Osteoblast (primary cell): ENCODE measurements at regions not wholly inside any gene's neighbourhood (a gene's known extent, or its start where the extent isn't known, plus 50 kb on each side); places are given as distances from the start of the nearest gene placed in this dataset.
A peak's percentile ranks its signal among the peaks of the same experiment; 100 is the strongest.

Experiments
- DNase-seq: peaks from one replicate; pipeline ENCODE4 v3.0.0; 2011; ENCODE audit warnings: low spot score, mixed read lengths; ENCODE audit not compliant: insufficient read length; ENCODE audit errors: missing footprints
- H2AFZ ChIP-seq: 2 replicates; pipeline ENCODE4 v1.6.0; 2011; ENCODE audit warnings: mild to moderate bottlenecking, low read length
- H3K27ac ChIP-seq: 2 replicates; pipeline ENCODE4 v1.5.1; 2011; ENCODE audit warnings: mild to moderate bottlenecking, low read depth, low read length, moderate library complexity
- H3K27me3 ChIP-seq: 2 replicates; pipeline ENCODE4 v1.6.0; 2012; ENCODE audit warnings: mild to moderate bottlenecking, control low read depth, inconsistent platforms, low read length, moderate library complexity; ENCODE audit not compliant: insufficient read depth
- H3K36me3 ChIP-seq: 2 replicates; pipeline ENCODE4 v1.5.1; 2011; ENCODE audit warnings: mild to moderate bottlenecking, low read length, control low read depth, moderate library complexity; ENCODE audit not compliant: insufficient read depth
- H3K4me1 ChIP-seq: 2 replicates; pipeline ENCODE4 v1.5.1; 2011; ENCODE audit warnings: mild to moderate bottlenecking, low read length, control low read depth, moderate library complexity; ENCODE audit not compliant: insufficient read depth
- H3K4me2 ChIP-seq: 2 replicates; pipeline ENCODE4 v1.6.0; 2011; ENCODE audit warnings: mild to moderate bottlenecking, low read length; ENCODE audit not compliant: insufficient read depth
- H3K4me3 ChIP-seq: fragments of 200-600 bp; sonication (generic); 3 replicates; pipeline ENCODE4 v1.5.1; 2012; ENCODE audit warnings: mild to moderate bottlenecking, low read length, inconsistent platforms; ENCODE audit not compliant: insufficient read depth
- H3K79me2 ChIP-seq: 2 replicates; pipeline ENCODE4 v1.6.0; 2012; ENCODE audit warnings: mild to moderate bottlenecking, low read length, control low read depth, inconsistent platforms; ENCODE audit not compliant: insufficient read depth
- H3K9me3 ChIP-seq: 2 replicates; pipeline ENCODE4 v1.5.1; 2011; ENCODE audit warnings: low read depth, low read length, control low read depth
- H4K20me1 ChIP-seq: 2 replicates; pipeline ENCODE4 v1.6.0; 2012; ENCODE audit warnings: mild to moderate bottlenecking, low read length, control low read depth; ENCODE audit not compliant: insufficient read depth
- TF ChIP-seq, protein P1 (sequence below): IDR thresholded peaks from 2 replicates; pipeline ENCODE4 v1.5.1; 2011; ENCODE audit warnings: mild to moderate bottlenecking, low read depth, low read length, moderate library complexity; ENCODE audit errors: extremely low read depth

DNA sequence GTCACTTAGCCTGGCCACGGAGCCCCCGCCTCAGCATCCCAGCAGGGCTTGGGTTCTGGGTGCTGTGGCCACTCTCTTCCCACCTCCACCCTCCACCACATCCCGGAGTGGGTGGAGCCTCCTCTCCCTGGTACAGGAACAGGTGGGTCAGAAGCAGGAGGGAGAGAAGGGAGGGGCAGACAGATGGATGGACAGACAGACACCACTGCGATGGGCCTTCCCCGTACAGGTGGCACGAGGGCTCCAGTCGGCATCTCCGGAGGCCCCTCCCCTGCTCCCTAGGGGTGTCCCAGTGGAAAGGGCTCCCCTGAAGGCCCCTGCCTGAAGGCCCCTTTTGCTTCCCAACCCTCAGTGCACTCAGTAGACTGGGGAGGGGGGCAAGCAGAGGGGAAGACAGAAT, 96.9 kb upstream of the TARDBP start:
- Histone ChIP-seq H3K27ac (no peak overlapping the region), H4K20me1 (no peaks in the 10 kb centered on the region), H3K79me2 (no peaks in the 10 kb centered on the region), H3K4me1 (no peaks in the 10 kb centered on the region), H3K36me3 (no peaks in the 10 kb centered on the region), H3K4me3 (no peak overlapping the region), H2AFZ (no peak overlapping the region), H3K9me3 (no peaks in the 10 kb centered on the region), H3K4me2 (no peak overlapping the region), H3K27me3 (peaks cover 31% of the 10 kb centered on the region)
- no peak for DNase-seq
- TF ChIP-seq, protein P1, sequence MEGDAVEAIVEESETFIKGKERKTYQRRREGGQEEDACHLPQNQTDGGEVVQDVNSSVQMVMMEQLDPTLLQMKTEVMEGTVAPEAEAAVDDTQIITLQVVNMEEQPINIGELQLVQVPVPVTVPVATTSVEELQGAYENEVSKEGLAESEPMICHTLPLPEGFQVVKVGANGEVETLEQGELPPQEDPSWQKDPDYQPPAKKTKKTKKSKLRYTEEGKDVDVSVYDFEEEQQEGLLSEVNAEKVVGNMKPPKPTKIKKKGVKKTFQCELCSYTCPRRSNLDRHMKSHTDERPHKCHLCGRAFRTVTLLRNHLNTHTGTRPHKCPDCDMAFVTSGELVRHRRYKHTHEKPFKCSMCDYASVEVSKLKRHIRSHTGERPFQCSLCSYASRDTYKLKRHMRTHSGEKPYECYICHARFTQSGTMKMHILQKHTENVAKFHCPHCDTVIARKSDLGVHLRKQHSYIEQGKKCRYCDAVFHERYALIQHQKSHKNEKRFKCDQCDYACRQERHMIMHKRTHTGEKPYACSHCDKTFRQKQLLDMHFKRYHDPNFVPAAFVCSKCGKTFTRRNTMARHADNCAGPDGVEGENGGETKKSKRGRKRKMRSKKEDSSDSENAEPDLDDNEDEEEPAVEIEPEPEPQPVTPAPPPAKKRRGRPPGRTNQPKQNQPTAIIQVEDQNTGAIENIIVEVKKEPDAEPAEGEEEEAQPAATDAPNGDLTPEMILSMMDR = no peak

DNA sequence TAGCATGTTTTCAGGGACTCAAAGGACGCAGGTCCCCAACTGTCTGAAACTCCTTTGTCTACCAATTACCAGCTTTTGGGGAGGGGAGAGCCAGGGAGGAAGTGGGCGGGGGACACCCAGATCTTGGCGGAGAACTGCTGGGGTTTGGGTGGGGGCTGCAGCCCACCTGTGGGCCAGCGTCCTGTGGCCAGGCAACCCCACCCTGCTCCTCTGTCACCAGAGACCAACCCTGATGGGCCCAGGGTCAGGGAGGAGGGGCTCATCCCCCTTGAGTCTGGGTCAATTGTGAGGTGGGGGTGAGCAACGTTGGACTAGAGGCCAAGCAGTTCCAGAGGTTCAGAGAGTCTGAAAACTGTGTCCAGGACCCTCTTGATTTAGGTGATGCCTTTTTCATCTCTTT, 96.1 kb upstream of the TARDBP start:
- Histone ChIP-seq H4K20me1 (no peaks in the 10 kb centered on the region), H2AFZ (no peak overlapping the region), H3K4me3 (no peak overlapping the region), H3K27ac (no peak overlapping the region), H3K79me2 (no peaks in the 10 kb centered on the region), H3K4me1 (no peaks in the 10 kb centered on the region), H3K36me3 (no peaks in the 10 kb centered on the region), H3K4me2 (no peak overlapping the region), H3K9me3 (no peaks in the 10 kb centered on the region), H3K27me3 (peaks cover 31% of the 10 kb centered on the region)
- DNase-seq = no peak
- TF ChIP-seq, protein P1 = no peak

DNA sequence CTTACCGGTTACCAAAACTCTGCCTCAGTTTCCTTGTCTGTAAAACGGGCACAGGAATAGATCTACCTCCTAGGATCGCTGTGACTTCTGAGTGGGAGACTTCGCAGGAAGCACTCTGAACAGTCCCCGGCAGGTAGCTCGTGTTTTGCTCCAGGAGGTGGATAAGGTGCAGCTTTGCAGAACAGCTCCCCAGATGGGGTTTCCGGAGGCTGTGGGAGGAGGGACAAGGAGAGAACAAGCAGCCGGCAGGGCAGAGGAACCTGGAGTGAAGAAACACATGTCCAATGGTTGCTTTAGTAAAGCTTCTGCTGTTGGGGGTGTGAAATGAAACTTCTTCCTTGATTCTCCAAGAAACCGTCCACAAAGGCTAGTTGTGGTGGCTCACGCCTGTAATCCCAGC, 95.5 kb upstream of the TARDBP start:
- H3K27ac ChIP-seq = no peak overlapping the region
- peaks cover 31% of the 10 kb centered on the region for H3K27me3 ChIP-seq
- H4K20me1 ChIP-seq = no peaks in the 10 kb centered on the region
- H2AFZ ChIP-seq = no peak overlapping the region
- no peaks in the 10 kb centered on the region for H3K36me3 ChIP-seq
- peak; percentile 47 for DNase-seq
- no peaks in the 10 kb centered on the region for H3K4me1 ChIP-seq
- H3K4me3 ChIP-seq = no peak overlapping the region
- no peaks in the 10 kb centered on the region for H3K79me2 ChIP-seq
- TF ChIP-seq, protein P1 = no peak
- H3K4me2 ChIP-seq = no peak overlapping the region
- H3K9me3 ChIP-seq = no peaks in the 10 kb centered on the region

DNA sequence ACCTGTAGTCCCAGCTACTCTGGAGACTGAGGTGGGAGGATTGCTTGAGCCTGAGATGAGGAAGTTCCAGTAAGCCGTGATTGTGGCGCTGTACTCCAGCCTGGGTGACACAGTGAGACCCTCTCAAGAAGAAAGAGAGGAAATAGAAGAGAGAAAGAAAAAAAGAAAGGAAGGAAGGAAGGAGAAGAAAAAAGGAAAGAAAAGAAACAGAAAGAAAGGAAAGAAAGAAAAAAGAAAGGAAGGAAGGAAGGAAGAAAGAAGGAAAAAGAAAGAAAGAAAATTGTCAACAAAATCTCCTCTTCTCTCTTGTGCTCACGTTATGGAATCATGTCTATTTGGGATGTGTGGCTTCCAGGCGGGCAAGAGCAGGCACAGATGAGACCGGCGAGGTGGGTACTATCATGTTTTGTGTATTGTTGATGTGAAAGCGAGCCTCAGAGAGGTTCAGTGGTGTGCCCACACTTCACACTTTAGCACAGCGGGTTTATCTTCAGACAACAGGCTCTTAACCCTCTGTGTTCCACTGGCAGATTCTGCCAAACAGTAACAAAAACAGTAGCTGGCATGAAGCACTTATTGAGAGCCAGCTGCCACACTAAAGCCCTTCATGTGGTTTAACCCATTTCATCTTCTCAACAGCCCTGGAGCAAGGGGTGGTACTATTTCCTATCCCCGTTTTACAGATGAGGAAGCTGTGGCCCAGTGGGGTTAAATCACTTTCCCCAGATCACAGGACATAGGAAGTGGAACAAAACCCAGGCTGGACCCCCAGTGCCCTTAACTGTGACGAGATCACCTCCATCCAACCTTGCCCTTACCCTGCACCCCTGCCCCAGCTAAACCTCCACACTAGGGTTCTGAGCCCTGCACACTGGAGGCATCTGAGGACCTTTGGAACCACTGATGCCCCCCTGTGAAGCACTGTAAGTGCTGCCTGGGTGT, 94.7 kb upstream of the TARDBP start:
- H3K79me2 ChIP-seq = no peaks in the 10 kb centered on the region
- no peak overlapping the region for H3K27ac ChIP-seq
- H3K27me3 ChIP-seq = peaks cover 31% of the 10 kb centered on the region
- peak; percentile 41 for DNase-seq
- no peaks in the 10 kb centered on the region for H4K20me1 ChIP-seq
- no peaks in the 10 kb centered on the region for H3K4me1 ChIP-seq
- TF ChIP-seq, protein P1 = no peak
- no peak overlapping the region for H3K4me3 ChIP-seq
- H3K9me3 ChIP-seq = no peaks in the 10 kb centered on the region
- no peak overlapping the region for H3K4me2 ChIP-seq
- no peaks in the 10 kb centered on the region for H3K36me3 ChIP-seq
- H2AFZ ChIP-seq = no peak overlapping the region
